ENCODE measurements at regions not wholly inside any gene's neighbourhood (a gene's known extent, or its start where the extent isn't known, plus 50 kb on each side); places are given as distances from the start of the nearest gene placed in this dataset.
A peak's percentile ranks its signal among the peaks of the same experiment; 100 is the strongest.

DNA sequence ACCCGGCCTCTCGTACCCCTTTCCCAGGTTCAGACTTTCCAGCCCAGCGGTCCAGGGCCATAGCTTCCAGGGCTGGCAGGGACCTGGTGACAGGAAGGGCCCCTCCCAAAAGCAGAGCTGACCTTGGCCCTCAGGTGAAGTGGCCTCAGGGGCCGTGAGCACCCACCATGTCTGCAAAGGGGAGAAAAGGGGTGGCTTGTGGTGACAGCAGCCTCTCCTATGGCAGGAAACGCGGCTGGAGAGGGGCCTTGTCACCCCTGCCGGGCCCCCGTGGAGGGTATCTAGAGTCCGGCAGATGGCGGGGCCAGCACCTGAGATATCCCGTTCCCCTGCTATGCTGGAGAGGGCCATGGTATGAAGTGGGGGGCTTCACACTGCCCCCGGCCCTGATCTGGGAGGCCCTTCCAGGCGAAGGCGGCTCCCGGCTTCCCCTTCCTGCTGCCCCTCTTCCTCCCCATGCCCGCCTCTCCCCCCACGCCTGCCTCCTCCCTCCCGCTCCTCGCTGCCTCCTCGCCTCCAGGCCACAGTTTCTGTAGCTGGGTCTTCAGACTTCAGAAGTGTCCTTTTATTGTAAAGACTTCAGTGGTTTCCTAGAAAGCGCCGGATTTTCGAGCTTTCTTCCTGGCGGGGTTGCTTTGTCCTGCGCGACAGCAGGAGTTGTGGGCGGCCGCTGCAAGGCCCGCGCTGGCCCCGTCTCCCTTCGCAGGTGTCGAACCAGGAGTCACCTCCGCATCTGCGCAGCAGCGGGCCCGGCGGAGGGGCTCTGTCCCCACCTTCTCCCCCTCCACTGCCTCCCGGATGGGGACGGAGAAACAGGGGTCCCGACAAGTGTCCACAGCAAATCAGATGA lies 240.5 kb upstream of the MYT1L start:
- 84% methylated on average over 34 of the region's 41 CpGs for WGBS (ENCODE audit: low lambda C conversion rate)
- TF ChIP-seq EP300 (IDR thresholded peaks at IDR 0.05; ENCODE audit: borderline replicate concordance in 1 of 2, low read depth in 1 of 2, low read length in 1 of 2) (no peak), GATA2 (CRISPR knock-in tag; IDR thresholded peaks at IDR 0.05) (no peak), MEF2A (IDR thresholded peaks at IDR 0.05; ENCODE audit: borderline replicate concordance, low read depth) (no peak), TEAD4 (IDR thresholded peaks at IDR 0.05; ENCODE audit: borderline replicate concordance, insufficient read depth) (no peak)
- H3K27ac ChIP-seq (ENCODE audit: low read depth in 2 of 2, low read length in 1 of 2) = no peak overlapping the region

DNA sequence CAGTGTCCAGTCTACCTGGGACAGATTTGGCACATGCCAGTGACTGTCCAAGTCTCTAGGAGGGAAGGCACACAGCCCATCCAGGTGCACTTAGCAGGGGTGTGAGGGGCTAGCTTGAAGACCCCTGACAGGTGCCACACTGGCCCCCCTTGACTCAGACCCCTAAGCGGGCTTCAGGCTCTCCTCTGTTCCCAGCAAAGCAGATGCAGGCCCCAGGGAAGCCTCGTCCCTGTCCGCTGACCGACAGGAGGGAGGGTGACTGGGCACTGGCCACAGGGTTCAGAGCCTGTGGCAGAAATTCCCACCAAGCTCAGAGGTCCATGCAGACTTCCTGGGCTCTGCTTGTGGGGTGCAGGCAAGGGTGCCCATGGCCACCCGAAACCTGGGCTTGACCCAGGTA lies 239.8 kb upstream of the MYT1L start:
- Histone ChIP-seq H3K4me2 (no peak overlapping the region), H3K9me2 (no peaks in the 10 kb centered on the region), H2AFZ (ENCODE audit: low read depth) (no peak overlapping the region), H3K36me3 (replicated peaks in 1 of 2; ENCODE audit: control insufficient read depth in 1 of 2, insufficient read depth in 2 of 2, low read length in 1 of 2) (no peaks in the 10 kb centered on the region), H3F3A (replicated peaks; ENCODE audit: insufficient read depth) (no peaks in the 10 kb centered on the region), H4K20me1 (ENCODE audit: insufficient read depth) (no peaks in the 10 kb centered on the region), H3K4me3 (ENCODE audit: low read depth in 2 of 2, low read length in 1 of 2) (no peak overlapping the region), H3K27ac (ENCODE audit: low read depth in 2 of 2, low read length in 1 of 2) (no peak overlapping the region), H3K79me2 (ENCODE audit: insufficient read depth) (no peaks in the 10 kb centered on the region), H3K27me3 (ENCODE audit: insufficient read depth) (no peaks in the 10 kb centered on the region), H3K4me1 (ENCODE audit: control insufficient read depth in 1 of 2, insufficient read depth in 2 of 2, low read depth in 1 of 2, low read length in 1 of 2) (no peaks in the 10 kb centered on the region), H3K9ac (no peak overlapping the region), H3K9me3 (no peaks in the 10 kb centered on the region)
- ChIA-PET POLR2A (no interaction called here), CTCF (interaction anchor here (0.9 to 1.4 kb wide), 2 partner anchors 11 to 15 kb away, joined by 3 to 5 read pairs; no protein-coding TSS in a partner anchor)
- TF ChIP-seq GATA2 (CRISPR knock-in tag; IDR thresholded peaks at IDR 0.05) = no peak
- DNase-seq = no peak
- WGBS (ENCODE audit: low lambda C conversion rate) = 24% methylated on average over 4 of the region's 5 CpGs

More for the DNA sequence above, 240.5 kb upstream of the MYT1L start:
- Histone ChIP-seq H3F3A (replicated peaks; ENCODE audit: insufficient read depth) (no peaks in the 10 kb centered on the region), H3K4me1 (ENCODE audit: control insufficient read depth in 1 of 2, insufficient read depth in 2 of 2, low read depth in 1 of 2, low read length in 1 of 2) (no peaks in the 10 kb centered on the region), H3K36me3 (replicated peaks in 1 of 2; ENCODE audit: control insufficient read depth in 1 of 2, insufficient read depth in 2 of 2, low read length in 1 of 2) (no peaks in the 10 kb centered on the region), H3K79me2 (ENCODE audit: insufficient read depth) (no peaks in the 10 kb centered on the region), H3K4me3 (ENCODE audit: low read depth in 2 of 2, low read length in 1 of 2) (no peak overlapping the region), H3K9ac (no peak overlapping the region), H3K9me2 (no peaks in the 10 kb centered on the region), H3K4me2 (no peak overlapping the region), H3K27me3 (ENCODE audit: insufficient read depth) (no peaks in the 10 kb centered on the region), H2AFZ (ENCODE audit: low read depth) (no peak overlapping the region), H4K20me1 (ENCODE audit: insufficient read depth) (no peaks in the 10 kb centered on the region), H3K9me3 (no peaks in the 10 kb centered on the region)
- peak; percentile 37 for DNase-seq
- CTCF ChIA-PET = interaction anchor here (0.9 kb wide), 1 partner anchor 16 kb away, joined by 3 read pairs; no protein-coding TSS in a partner anchor
- POLR2A ChIA-PET = no interaction called here

DNA sequence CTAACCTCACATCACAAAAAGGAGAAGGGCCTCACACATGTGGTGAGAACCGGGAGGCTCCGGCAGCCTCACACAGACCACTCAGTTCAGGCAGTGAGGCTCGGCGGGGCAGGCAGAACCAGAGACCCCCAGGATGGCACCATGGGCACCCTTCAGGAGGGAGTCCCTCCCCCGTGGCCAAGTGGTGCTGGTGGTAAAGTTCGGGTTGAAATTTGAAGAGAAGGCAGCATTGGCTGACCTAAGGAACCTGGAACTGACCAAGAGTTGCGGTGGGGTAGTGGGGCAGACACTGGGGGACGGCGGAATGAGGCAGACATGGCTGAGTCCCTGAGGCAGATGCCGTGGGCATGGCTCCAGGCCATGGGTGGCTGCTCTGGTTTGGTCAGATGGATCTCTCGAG lies 239.3 kb upstream of the MYT1L start:
- no peaks in the 10 kb centered on the region for H3K27me3 ChIP-seq (ENCODE audit: insufficient read depth)
- no peaks in the 10 kb centered on the region for H3K4me1 ChIP-seq (ENCODE audit: control insufficient read depth in 1 of 2, insufficient read depth in 2 of 2, low read depth in 1 of 2, low read length in 1 of 2)
- ChIA-PET CTCF (interaction anchor here (1.4 kb wide), 1 partner anchor 12 kb away, joined by 5 read pairs; no protein-coding TSS in a partner anchor), POLR2A (no interaction called here)
- no peak overlapping the region for H3K27ac ChIP-seq (ENCODE audit: low read depth in 2 of 2, low read length in 1 of 2)
- H3K9me3 ChIP-seq = no peaks in the 10 kb centered on the region
- no peaks in the 10 kb centered on the region for H3F3A ChIP-seq (replicated peaks; ENCODE audit: insufficient read depth)
- H3K79me2 ChIP-seq (ENCODE audit: insufficient read depth) = no peaks in the 10 kb centered on the region
- H4K20me1 ChIP-seq (ENCODE audit: insufficient read depth) = no peaks in the 10 kb centered on the region
- no peak overlapping the region for H3K4me2 ChIP-seq
- no peak overlapping the region for H2AFZ ChIP-seq (ENCODE audit: low read depth)
- no peak overlapping the region for H3K4me3 ChIP-seq (ENCODE audit: low read depth in 2 of 2, low read length in 1 of 2)
- 45% methylated on average over 11 of the region's 11 CpGs for WGBS (ENCODE audit: low lambda C conversion rate)
- H3K9ac ChIP-seq = no peak overlapping the region
- no peaks in the 10 kb centered on the region for H3K36me3 ChIP-seq (replicated peaks in 1 of 2; ENCODE audit: control insufficient read depth in 1 of 2, insufficient read depth in 2 of 2, low read length in 1 of 2)
- no peak for DNase-seq
- H3K9me2 ChIP-seq = no peaks in the 10 kb centered on the region
- TF ChIP-seq ELF1 (IDR thresholded peaks at IDR 0.05) (no peak), NRF1 (IDR thresholded peaks at IDR 0.05; ENCODE audit: low read depth, low read length) (no peak), GABPA (IDR thresholded peaks at IDR 0.05; ENCODE audit: low read depth) (no peak), JUND (IDR thresholded peaks at IDR 0.05) (no peak), EZH2phosphoT487 (IDR thresholded peaks at IDR 0.05; ENCODE audit: borderline replicate concordance, low read depth) (no peak), GATA2 (CRISPR knock-in tag; IDR thresholded peaks at IDR 0.05) (no peak), SMC3 (IDR thresholded peaks at IDR 0.05; ENCODE audit: low read depth, low read length) (no peak), FOSL2 (IDR thresholded peaks at IDR 0.05; ENCODE audit: borderline replicate concordance, low read depth) (no peak)
- TF ChIP-seq, protein P1, sequence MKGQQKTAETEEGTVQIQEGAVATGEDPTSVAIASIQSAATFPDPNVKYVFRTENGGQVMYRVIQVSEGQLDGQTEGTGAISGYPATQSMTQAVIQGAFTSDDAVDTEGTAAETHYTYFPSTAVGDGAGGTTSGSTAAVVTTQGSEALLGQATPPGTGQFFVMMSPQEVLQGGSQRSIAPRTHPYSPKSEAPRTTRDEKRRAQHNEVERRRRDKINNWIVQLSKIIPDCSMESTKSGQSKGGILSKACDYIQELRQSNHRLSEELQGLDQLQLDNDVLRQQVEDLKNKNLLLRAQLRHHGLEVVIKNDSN (IDR thresholded peaks at IDR 0.05; ENCODE audit: borderline replicate concordance, low read depth) = no peak
- TF ChIP-seq, protein P2, sequence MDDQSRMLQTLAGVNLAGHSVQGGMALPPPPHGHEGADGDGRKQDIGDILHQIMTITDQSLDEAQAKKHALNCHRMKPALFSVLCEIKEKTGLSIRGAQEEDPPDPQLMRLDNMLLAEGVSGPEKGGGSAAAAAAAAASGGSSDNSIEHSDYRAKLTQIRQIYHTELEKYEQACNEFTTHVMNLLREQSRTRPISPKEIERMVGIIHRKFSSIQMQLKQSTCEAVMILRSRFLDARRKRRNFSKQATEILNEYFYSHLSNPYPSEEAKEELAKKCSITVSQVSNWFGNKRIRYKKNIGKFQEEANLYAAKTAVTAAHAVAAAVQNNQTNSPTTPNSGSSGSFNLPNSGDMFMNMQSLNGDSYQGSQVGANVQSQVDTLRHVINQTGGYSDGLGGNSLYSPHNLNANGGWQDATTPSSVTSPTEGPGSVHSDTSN (IDR thresholded peaks at IDR 0.05) = no peak
- TF ChIP-seq, protein P3, sequence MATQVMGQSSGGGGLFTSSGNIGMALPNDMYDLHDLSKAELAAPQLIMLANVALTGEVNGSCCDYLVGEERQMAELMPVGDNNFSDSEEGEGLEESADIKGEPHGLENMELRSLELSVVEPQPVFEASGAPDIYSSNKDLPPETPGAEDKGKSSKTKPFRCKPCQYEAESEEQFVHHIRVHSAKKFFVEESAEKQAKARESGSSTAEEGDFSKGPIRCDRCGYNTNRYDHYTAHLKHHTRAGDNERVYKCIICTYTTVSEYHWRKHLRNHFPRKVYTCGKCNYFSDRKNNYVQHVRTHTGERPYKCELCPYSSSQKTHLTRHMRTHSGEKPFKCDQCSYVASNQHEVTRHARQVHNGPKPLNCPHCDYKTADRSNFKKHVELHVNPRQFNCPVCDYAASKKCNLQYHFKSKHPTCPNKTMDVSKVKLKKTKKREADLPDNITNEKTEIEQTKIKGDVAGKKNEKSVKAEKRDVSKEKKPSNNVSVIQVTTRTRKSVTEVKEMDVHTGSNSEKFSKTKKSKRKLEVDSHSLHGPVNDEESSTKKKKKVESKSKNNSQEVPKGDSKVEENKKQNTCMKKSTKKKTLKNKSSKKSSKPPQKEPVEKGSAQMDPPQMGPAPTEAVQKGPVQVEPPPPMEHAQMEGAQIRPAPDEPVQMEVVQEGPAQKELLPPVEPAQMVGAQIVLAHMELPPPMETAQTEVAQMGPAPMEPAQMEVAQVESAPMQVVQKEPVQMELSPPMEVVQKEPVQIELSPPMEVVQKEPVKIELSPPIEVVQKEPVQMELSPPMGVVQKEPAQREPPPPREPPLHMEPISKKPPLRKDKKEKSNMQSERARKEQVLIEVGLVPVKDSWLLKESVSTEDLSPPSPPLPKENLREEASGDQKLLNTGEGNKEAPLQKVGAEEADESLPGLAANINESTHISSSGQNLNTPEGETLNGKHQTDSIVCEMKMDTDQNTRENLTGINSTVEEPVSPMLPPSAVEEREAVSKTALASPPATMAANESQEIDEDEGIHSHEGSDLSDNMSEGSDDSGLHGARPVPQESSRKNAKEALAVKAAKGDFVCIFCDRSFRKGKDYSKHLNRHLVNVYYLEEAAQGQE (IDR thresholded peaks at IDR 0.05; ENCODE audit: low read depth, low read length) = no peak
